ENCODE measurements at regions not wholly inside any gene's neighbourhood (a gene's known extent, or its start where the extent isn't known, plus 50 kb on each side); places are given as distances from the start of the nearest gene placed in this dataset.

- no peak for TF ChIP-seq EZH2 (IDR thresholded peaks at IDR 0.05; ENCODE audit: low read length, unreplicated experiment)
- TF ChIP-seq, protein P1, sequence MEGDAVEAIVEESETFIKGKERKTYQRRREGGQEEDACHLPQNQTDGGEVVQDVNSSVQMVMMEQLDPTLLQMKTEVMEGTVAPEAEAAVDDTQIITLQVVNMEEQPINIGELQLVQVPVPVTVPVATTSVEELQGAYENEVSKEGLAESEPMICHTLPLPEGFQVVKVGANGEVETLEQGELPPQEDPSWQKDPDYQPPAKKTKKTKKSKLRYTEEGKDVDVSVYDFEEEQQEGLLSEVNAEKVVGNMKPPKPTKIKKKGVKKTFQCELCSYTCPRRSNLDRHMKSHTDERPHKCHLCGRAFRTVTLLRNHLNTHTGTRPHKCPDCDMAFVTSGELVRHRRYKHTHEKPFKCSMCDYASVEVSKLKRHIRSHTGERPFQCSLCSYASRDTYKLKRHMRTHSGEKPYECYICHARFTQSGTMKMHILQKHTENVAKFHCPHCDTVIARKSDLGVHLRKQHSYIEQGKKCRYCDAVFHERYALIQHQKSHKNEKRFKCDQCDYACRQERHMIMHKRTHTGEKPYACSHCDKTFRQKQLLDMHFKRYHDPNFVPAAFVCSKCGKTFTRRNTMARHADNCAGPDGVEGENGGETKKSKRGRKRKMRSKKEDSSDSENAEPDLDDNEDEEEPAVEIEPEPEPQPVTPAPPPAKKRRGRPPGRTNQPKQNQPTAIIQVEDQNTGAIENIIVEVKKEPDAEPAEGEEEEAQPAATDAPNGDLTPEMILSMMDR (conservative IDR thresholded peaks at IDR 0.05; ENCODE audit: low read depth, low read length), result no peak
These were observed 677.7 kb upstream of the HTR2C start for GRCh38 chrX:113906168-113906567.
